T1000 (cell line): ENCODE measurements at regions not wholly inside any gene's neighbourhood (a gene's known extent, or its start where the extent isn't known, plus 50 kb on each side); places are given as distances from the start of the nearest gene placed in this dataset.

Source experiments
- DNase-seq: peaks from one replicate; lab custom pipeline; 2025; ENCODE audit warnings: mixed read lengths; lab: John Stamatoyannopoulos, UW

- no peak for DNase-seq
Observed at GRCh38 chr3:127107491-127108375, 85.2 kb upstream of the PRR23E start.

- no peak for DNase-seq
Observed at GRCh38 chr3:127108796-127109195, 84.1 kb upstream of the PRR23E start.

- DNase-seq, result no peak
Observed at GRCh38 chr3:127110982-127111693, 81.8 kb upstream of the PRR23E start.

DNA sequence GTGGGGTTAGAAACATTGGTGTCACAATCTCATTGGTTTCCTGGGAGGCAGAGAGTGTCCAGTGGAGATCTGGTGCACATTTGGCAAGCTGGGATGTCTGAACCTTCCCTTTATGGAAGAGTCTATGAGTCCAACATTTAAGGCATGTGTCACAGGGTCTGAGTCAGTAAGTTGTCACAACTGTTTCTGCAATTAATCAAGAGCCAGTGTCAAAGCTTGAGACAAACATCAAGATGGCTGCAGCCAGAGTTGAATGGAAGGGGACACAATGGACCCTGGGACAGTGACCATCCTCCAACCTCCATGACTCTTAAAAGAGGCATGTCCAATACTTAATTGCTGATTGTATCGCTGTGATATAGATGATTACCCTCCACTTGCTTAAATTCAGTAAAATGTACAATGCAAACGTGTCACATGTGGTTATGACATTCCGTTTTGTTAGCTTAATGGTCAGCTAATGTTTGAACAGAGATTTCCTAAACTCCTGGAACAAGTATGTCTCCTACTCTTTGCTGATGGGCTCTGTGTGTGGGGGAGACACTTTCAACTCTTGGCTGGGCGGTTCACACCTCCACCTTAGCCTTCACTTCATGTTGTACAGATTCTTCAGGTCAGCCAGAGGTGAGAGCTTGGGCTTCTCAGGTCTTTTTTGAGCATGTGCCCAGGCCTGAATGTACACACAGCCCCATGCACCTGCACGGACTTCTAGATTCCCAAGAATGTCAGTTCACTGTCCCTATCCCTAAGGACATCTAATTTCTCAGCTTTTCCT lies 79.9 kb upstream of the PRR23E start:
- DNase-seq, result no peak

- no peak for DNase-seq
Observed at GRCh38 chr3:127113571-127113891, 79.4 kb upstream of the PRR23E start.

DNA sequence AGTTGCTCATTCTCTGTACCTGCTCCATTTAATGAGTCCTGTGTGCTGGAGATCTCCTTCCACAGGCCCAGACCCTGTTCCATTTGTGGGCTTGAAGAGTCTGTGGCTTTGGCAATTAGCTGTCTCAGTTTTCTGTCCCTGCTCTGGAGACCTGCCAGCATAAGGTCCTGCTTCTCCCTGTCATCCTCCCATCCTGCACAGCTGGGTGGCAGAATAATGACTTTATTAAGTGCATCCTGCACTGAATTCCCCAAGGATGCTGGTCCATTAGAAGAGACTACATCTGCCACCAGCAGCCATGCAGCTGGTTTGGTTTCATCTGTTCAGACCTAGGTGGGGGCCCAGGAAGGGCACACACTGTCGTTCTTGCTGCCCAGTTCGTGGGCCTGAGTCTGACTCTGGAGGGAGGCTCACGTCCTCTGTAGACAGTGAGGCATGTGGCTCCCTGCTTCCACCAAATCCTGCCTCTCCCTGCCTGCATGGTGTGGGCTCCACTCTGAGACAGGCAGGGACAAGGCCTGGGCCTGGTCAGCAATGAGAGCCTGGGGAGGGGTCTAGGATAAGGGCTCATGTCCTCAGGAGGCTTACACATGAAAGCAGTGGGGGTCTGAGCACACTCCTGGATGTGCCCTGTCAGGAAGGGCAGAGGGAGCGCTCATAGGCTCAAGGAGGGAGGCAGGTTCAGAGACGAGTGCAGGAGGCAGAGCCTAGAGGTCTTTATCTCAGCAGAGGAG lies 78.4 kb upstream of the PRR23E start:
- no peak for DNase-seq

- no peak for DNase-seq
Observed at GRCh38 chr3:127115691-127116351, 77.1 kb upstream of the PRR23E start.

- no peak for DNase-seq
Observed at GRCh38 chr3:127118366-127118765, 74.6 kb upstream of the PRR23E start.

DNA sequence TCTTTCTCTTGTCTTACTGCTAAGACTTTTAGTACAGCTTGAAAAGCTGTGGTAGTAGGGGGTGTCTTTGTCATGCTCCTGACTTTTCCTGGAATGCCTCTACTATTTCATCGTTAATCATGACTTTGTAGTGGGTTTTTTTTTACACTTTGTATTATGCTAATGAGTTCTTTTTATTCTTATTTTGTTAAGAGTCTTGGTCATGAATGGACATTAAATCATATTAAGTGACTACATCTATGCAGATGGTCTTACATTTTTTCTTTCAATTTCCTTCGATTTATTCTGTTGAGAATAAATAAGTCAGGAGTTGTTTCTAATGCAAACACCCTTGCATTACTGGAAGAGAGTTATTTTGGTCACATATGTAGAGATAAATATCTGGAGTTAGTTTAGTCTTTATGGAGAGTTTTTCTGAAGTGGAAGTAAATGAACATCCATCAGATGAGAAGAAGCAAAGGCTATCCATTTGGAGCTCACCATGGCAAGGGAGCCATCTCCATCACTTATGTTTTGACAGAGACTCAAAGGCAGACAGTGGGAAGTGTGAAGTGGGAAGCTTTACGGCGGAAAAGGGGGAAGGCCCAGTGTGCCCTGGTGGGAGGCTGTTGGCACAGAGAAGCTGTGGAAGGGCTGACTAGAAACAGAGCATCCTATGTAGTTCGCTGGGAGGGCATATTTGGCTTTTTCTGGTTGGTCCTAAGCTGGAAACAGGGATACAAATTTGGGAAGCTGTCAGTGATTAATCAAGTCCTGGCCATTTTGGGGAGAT lies 73.1 kb upstream of the PRR23E start:
- DNase-seq, result no peak

- DNase-seq, result no peak
Observed at GRCh38 chr3:127120851-127121647, 71.9 kb upstream of the PRR23E start.

DNA sequence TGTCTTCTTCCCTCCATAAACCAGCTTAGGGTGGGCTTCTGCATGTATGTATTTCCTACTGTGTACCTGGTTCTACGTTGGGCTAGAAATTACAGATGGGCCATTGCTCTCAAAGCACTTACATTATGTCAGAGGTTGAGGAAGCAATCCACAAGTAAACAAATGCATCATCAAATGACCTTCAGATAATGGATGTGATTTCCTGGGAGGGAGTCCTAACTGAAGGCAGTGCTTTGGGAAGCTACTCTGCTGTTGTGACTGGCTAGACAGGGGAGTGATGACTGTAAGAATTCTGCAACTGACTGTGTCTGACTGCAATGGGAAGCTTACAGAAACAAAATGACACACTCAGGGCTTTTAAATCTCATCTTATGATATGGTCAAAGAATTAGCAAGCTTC lies 71.0 kb upstream of the PRR23E start:
- no peak for DNase-seq

DNA sequence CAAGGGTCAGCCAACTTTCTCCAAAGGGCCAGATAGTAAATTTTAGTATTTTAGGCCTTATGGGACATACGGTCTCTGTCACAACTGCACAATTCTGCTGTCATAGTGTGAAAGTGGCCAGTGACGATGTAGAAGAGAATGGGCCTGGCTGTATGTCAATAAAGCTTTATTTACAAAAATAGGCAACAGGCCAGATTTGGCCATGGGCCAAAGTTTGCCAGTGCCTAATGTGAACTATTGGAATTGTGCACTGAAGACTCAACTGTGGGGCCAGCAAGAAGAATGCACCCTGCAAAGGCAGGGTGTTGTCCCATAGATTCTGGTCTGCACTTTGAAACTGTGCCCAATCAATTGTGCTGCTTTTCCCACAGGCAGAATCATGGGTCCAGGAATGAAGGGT lies 69.4 kb upstream of the PRR23E start:
- DNase-seq, result no peak

DNA sequence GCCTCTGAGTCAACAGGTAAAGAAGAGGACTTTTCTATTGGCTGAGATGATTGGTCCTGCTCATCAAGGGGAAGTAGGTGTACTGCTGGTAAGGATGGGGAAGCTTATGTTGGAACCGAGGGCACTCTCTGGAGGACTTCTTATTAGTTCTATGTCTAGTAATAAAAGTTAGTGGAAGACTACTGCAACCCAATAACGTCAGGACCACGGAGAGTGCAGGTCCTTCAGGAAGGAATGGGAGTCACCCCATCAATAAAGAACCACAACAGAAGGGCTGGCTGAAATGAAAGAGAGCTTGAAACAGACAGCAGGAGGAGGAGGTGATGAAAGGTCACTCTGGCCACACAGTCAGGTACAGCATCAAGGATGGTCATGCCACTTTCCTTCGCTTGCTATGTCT lies 68.8 kb upstream of the PRR23E start:
- no peak for DNase-seq

DNA sequence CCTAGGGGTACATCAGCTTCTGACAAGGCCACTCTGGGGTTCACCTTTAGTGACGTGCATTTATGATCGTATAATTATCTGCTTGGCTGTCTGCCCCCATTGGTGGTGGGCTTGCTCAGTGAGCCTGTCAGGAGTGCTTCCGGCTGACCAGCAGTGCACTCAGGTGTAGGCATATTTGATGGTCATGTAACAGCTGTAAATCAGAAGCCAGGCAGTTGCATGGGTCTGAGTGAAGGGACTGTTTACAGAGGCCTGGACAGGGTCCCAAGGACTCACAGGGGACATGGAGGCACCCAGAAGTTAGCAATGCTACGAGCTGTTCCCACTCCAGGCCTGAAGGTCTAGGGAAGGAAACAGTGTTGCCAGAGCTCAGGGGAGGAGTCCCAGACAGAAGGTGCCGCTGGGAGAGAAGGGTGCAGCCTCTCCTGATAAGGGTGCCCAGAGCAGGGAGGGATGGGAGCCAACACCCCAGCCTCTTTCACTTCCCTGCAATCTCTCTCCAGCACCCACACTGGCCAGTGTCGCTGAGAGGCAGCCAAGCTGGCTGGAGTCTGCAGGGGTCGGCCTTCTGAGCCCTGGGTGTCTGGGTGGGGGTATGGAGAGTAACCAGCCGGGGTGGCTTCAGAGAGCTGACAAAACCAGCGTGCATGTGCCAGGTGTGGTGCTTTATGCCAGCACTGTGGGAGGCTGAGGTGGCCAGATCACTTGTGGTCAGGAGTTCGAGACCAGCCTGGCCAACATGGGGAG lies 61.3 kb upstream of the PRR23E start:
- DNase-seq, result no peak

DNA sequence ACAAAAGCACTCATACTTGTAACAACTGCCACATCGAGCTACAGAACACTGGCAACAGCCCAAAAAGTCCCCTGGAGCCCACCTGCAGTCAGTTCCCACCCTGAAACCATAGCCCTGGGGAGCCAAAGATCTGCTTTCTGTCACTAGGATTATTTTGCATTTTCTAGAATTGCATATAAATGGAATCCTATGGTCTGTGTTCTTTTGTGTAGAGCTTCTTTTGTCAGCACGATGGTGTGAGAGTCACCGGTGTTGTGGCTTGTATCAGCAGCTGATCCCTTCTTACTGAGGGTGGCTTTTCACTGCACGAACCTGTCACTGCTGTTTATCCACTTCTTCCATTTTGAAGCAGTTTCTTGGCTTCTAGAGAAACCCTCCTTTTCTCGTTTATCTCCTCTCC lies 60.1 kb upstream of the PRR23E start:
- DNase-seq, result no peak

- DNase-seq, result no peak
Observed at GRCh38 chr3:127133971-127134370, 59.0 kb upstream of the PRR23E start.

GRCh38 chr3:127134466-127134865 lies 58.5 kb upstream of the PRR23E start:
- DNase-seq, result no peak

- no peak for DNase-seq
Observed at GRCh38 chr3:127134887-127135240, 58.1 kb upstream of the PRR23E start.
